Testis (tissue), 2 donors: ENCODE measurements at regions not wholly inside any gene's neighbourhood (a gene's known extent, or its start where the extent isn't known, plus 50 kb on each side); places are given as distances from the start of the nearest gene placed in this dataset.

ENCODE experiments used
- DNase-seq: peaks from one replicate; pipeline ENCODE4 v3.0.0-alpha.2; 2019
- H3K27ac ChIP-seq, 2 donors: fragments of 200-600 bp; sonication (generic); one replicate each; pipeline ENCODE4 v1.5.1; 2019
- H3K27me3 ChIP-seq: fragments of 200-600 bp; sonication (generic); one replicate; pipeline ENCODE4 v1.5.1; 2019
- H3K36me3 ChIP-seq: fragments of 200-600 bp; sonication (generic); one replicate; pipeline ENCODE4 v1.5.1; 2017; ENCODE audit warnings: low read depth; ENCODE audit errors: missing control alignments
- H3K4me1 ChIP-seq: fragments of 200-600 bp; sonication (generic); one replicate; pipeline ENCODE4 v1.5.1; 2019
- H3K4me3 ChIP-seq, 2 donors: fragments of 200-600 bp; sonication (generic); one replicate each; pipeline ENCODE4 v1.5.1; 2017 to 2019
- H3K9me3 ChIP-seq: fragments of 200-600 bp; sonication (generic); one replicate; pipeline ENCODE4 v1.5.1; 2017
- CTCF ChIP-seq, 3 experiments: fragments of 450-650 bp in 2 of 3; fragments of 200-600 bp in 1 of 3; sonication (generic) in 1 of 3; IDR thresholded peaks; one replicate each; pipeline ENCODE4 v1.5.1; 2016 to 2019; ENCODE audit warnings: antibody characterized with exemption in 3 of 3, mild to moderate bottlenecking in 2 of 3, moderate library complexity in 1 of 3
- POLR2A ChIP-seq: fragments of 450-650 bp; IDR thresholded peaks from one replicate; pipeline ENCODE4 v1.6.1; 2017; ENCODE audit warnings: antibody characterized with exemption, mild to moderate bottlenecking, moderate library complexity
- WGBS, 2 donors: methylation state at CpG; one replicate each; pipeline ENCODE4 v1.1.5; 2018; 5-methylcytosine and 5-hydroxymethylcytosine counted together
- intact Hi-C: fragments of 100-400 bp; cut with DNase I; formaldehyde crosslinking; loops from one replicate; pipeline ENCODE4 v1.15.1; 2023; ENCODE audit warnings: low total_unique reads

- Histone ChIP-seq H3K4me3 (no peak overlapping the region), H3K4me1 (no peaks in the 10 kb centered on the region), H3K36me3 (no peaks in the 10 kb centered on the region), H3K9me3 (no peaks in the 10 kb centered on the region), H3K27me3 (no peaks in the 10 kb centered on the region), H3K27ac (no peak overlapping the region)
- DNase-seq: no peak
- no peak for TF ChIP-seq POLR2A
- TF ChIP-seq CTCF (IDR thresholded peaks at IDR 0.05): no peak
- intact Hi-C loops: no loop called here
Observed at GRCh38 chr18:55139307-55139706, 180.0 kb upstream of the CCDC68 start.

- H3K4me3 ChIP-seq: no peak overlapping the region
- H3K27ac ChIP-seq: no peak overlapping the region
- intact Hi-C loops: no loop called here
- 81 to 83% methylated on average over 4 of the region's 4 CpGs for WGBS, 2 donors
- TF ChIP-seq CTCF (IDR thresholded peaks at IDR 0.05) (no peak), POLR2A (no peak)
- H3K27me3 ChIP-seq: no peaks in the 10 kb centered on the region
- no peaks in the 10 kb centered on the region for H3K9me3 ChIP-seq
- no peaks in the 10 kb centered on the region for H3K4me1 ChIP-seq
- no peak for DNase-seq
- H3K36me3 ChIP-seq: no peaks in the 10 kb centered on the region
Observed at GRCh38 chr18:55138401-55138800, 179.1 kb upstream of the CCDC68 start.

- intact Hi-C loops: no loop called here
- H3K27me3 ChIP-seq: no peaks in the 10 kb centered on the region
- TF ChIP-seq POLR2A: no peak
- TF ChIP-seq CTCF (IDR thresholded peaks at IDR 0.05): no peak
- DNase-seq: no peak
- no peaks in the 10 kb centered on the region for H3K36me3 ChIP-seq
- WGBS, 2 donors: 78 to 85% methylated on average over 2 of the region's 2 CpGs
- no peaks in the 10 kb centered on the region for H3K9me3 ChIP-seq
- no peak overlapping the region for H3K4me3 ChIP-seq
- no peaks in the 10 kb centered on the region for H3K4me1 ChIP-seq
- H3K27ac ChIP-seq: no peak overlapping the region
Observed at GRCh38 chr18:55137602-55138001, 178.3 kb upstream of the CCDC68 start.

GRCh38 chr18:55136864-55137263 lies 177.6 kb upstream of the CCDC68 start:
- no peaks in the 10 kb centered on the region for H3K4me1 ChIP-seq
- WGBS, 2 donors: 84 to 88% methylated on average over 7 of the region's 7 CpGs
- H3K27me3 ChIP-seq: no peaks in the 10 kb centered on the region
- H3K9me3 ChIP-seq: no peaks in the 10 kb centered on the region
- intact Hi-C loops: no loop called here
- no peaks in the 10 kb centered on the region for H3K36me3 ChIP-seq
- TF ChIP-seq CTCF (IDR thresholded peaks at IDR 0.05): no peak
- TF ChIP-seq POLR2A: no peak
- no peak for DNase-seq
- no peak overlapping the region for H3K27ac ChIP-seq
- no peak overlapping the region for H3K4me3 ChIP-seq

GRCh38 chr18:55136258-55136657 lies 177.0 kb upstream of the CCDC68 start:
- 76 to 88% methylated on average over 6 of the region's 6 CpGs for WGBS, 2 donors
- no peaks in the 10 kb centered on the region for H3K4me1 ChIP-seq
- no peak overlapping the region for H3K4me3 ChIP-seq
- TF ChIP-seq POLR2A (no peak), CTCF (IDR thresholded peaks at IDR 0.05) (no peak)
- no peak overlapping the region for H3K27ac ChIP-seq
- DNase-seq: no peak
- no peaks in the 10 kb centered on the region for H3K9me3 ChIP-seq
- no peaks in the 10 kb centered on the region for H3K27me3 ChIP-seq
- H3K36me3 ChIP-seq: no peaks in the 10 kb centered on the region
- intact Hi-C loops: no loop called here
